Testis (tissue), 2 donors: ENCODE measurements at regions not wholly inside any gene's neighbourhood (a gene's known extent, or its start where the extent isn't known, plus 50 kb on each side); places are given as distances from the start of the nearest gene placed in this dataset.

Experiments used
- DNase-seq: peaks from one replicate; pipeline ENCODE4 v3.0.0-alpha.2; 2019
- H3K27ac ChIP-seq, 2 donors: fragments of 200-600 bp; sonication (generic); one replicate each; pipeline ENCODE4 v1.5.1; 2019
- H3K27me3 ChIP-seq: fragments of 200-600 bp; sonication (generic); one replicate; pipeline ENCODE4 v1.5.1; 2019
- H3K36me3 ChIP-seq: fragments of 200-600 bp; sonication (generic); one replicate; pipeline ENCODE4 v1.5.1; 2017; ENCODE audit warnings: low read depth; ENCODE audit errors: missing control alignments
- H3K4me1 ChIP-seq: fragments of 200-600 bp; sonication (generic); one replicate; pipeline ENCODE4 v1.5.1; 2019
- H3K4me3 ChIP-seq, 2 donors: fragments of 200-600 bp; sonication (generic); one replicate each; pipeline ENCODE4 v1.5.1; 2017 to 2019
- H3K9me3 ChIP-seq: fragments of 200-600 bp; sonication (generic); one replicate; pipeline ENCODE4 v1.5.1; 2017
- CTCF ChIP-seq, 3 experiments: fragments of 450-650 bp in 2 of 3; fragments of 200-600 bp in 1 of 3; sonication (generic) in 1 of 3; IDR thresholded peaks; one replicate each; pipeline ENCODE4 v1.5.1; 2016 to 2019; ENCODE audit warnings: antibody characterized with exemption in 3 of 3, mild to moderate bottlenecking in 2 of 3, moderate library complexity in 1 of 3
- POLR2A ChIP-seq: fragments of 450-650 bp; IDR thresholded peaks from one replicate; pipeline ENCODE4 v1.6.1; 2017; ENCODE audit warnings: antibody characterized with exemption, mild to moderate bottlenecking, moderate library complexity
- WGBS, 2 donors: methylation state at CpG; one replicate each; pipeline ENCODE4 v1.1.5; 2018; 5-methylcytosine and 5-hydroxymethylcytosine counted together
- intact Hi-C: fragments of 100-400 bp; cut with DNase I; formaldehyde crosslinking; loops from one replicate; pipeline ENCODE4 v1.15.1; 2023; ENCODE audit warnings: low total_unique reads

GRCh38 chr13:71056581-71056980, 810.4 kb downstream of the DACH1 start:
- no peaks in the 10 kb centered on the region for H3K27me3 ChIP-seq
- no peak overlapping the region for H3K27ac ChIP-seq
- no peak for TF ChIP-seq POLR2A
- TF ChIP-seq CTCF (IDR thresholded peaks at IDR 0.05): no peak
- H3K9me3 ChIP-seq: no peaks in the 10 kb centered on the region
- H3K36me3 ChIP-seq: no peaks in the 10 kb centered on the region
- WGBS, 2 donors: 80 to 81% methylated on average over 1 to 4 of the region's 4 CpGs
- DNase-seq: no peak
- H3K4me1 ChIP-seq: no peaks in the 10 kb centered on the region
- intact Hi-C loops: no loop called here
- H3K4me3 ChIP-seq: no peak overlapping the region

GRCh38 chr13:71055644-71056043, 811.4 kb downstream of the DACH1 start:
- Histone ChIP-seq H3K36me3 (no peaks in the 10 kb centered on the region), H3K4me3 (no peak overlapping the region), H3K27ac (no peak overlapping the region), H3K27me3 (no peaks in the 10 kb centered on the region), H3K9me3 (no peaks in the 10 kb centered on the region), H3K4me1 (no peaks in the 10 kb centered on the region)
- no peak for DNase-seq
- TF ChIP-seq CTCF (IDR thresholded peaks at IDR 0.05) (no peak), POLR2A (no peak)
- intact Hi-C loops: no loop called here
- 96% methylated on average over 3 of the region's 3 CpGs; no CpG with 5 or more reads in 1 of the 2 donors for WGBS, 2 donors

- WGBS, 2 donors: 93 to 96% methylated on average over 1 of the region's 1 CpG
- intact Hi-C loops: no loop called here
- no peak for DNase-seq
- Histone ChIP-seq H3K4me1 (no peaks in the 10 kb centered on the region), H3K36me3 (no peaks in the 10 kb centered on the region), H3K27me3 (no peaks in the 10 kb centered on the region), H3K9me3 (no peaks in the 10 kb centered on the region), H3K27ac (no peak overlapping the region), H3K4me3 (no peak overlapping the region)
- TF ChIP-seq CTCF (IDR thresholded peaks at IDR 0.05) (no peak), POLR2A (no peak)
Observed at GRCh38 chr13:71055047-71055446, 812.0 kb downstream of the DACH1 start.

- H3K27ac ChIP-seq: no peak overlapping the region
- H3K36me3 ChIP-seq: no peaks in the 10 kb centered on the region
- intact Hi-C loops: no loop called here
- DNase-seq: no peak
- H3K4me1 ChIP-seq: no peaks in the 10 kb centered on the region
- no peaks in the 10 kb centered on the region for H3K9me3 ChIP-seq
- no peak overlapping the region for H3K4me3 ChIP-seq
- no peak for TF ChIP-seq CTCF (IDR thresholded peaks at IDR 0.05)
- TF ChIP-seq POLR2A: no peak
- 80 to 84% methylated on average over 1 of the region's 1 CpG for WGBS, 2 donors
- no peaks in the 10 kb centered on the region for H3K27me3 ChIP-seq
Observed at GRCh38 chr13:71054358-71054757, 812.6 kb downstream of the DACH1 start.

- H3K36me3 ChIP-seq: no peaks in the 10 kb centered on the region
- H3K27me3 ChIP-seq: no peaks in the 10 kb centered on the region
- no peak for DNase-seq
- H3K9me3 ChIP-seq: no peaks in the 10 kb centered on the region
- 94 to 97% methylated on average over 2 of the region's 2 CpGs for WGBS, 2 donors
- intact Hi-C loops: no loop called here
- no peak overlapping the region for H3K4me3 ChIP-seq
- no peak for TF ChIP-seq CTCF (IDR thresholded peaks at IDR 0.05)
- TF ChIP-seq POLR2A: no peak
- H3K4me1 ChIP-seq: no peaks in the 10 kb centered on the region
- H3K27ac ChIP-seq: no peak overlapping the region
Observed at GRCh38 chr13:71051573-71051972, 815.4 kb downstream of the DACH1 start.
